Tibial nerve (tissue), 4 donors: ENCODE measurements at regions not wholly inside any gene's neighbourhood (a gene's known extent, or its start where the extent isn't known, plus 50 kb on each side); places are given as distances from the start of the nearest gene placed in this dataset.

Experiments used
- EP300 ChIP-seq, 2 donors: sonication (generic); formaldehyde crosslinking; IDR thresholded peaks; one replicate each; pipeline ENCODE4 v1.6.1; 2017; ENCODE audit warnings: antibody characterized with exemption in 2 of 2, mild to moderate bottlenecking in 1 of 2
- POLR2A ChIP-seq, 2 donors: fragments of 450-650 bp; IDR thresholded peaks; one replicate each; pipeline ENCODE4 v1.6.1; 2017; ENCODE audit warnings: antibody characterized with exemption in 2 of 2, mild to moderate bottlenecking in 2 of 2, moderate library complexity in 2 of 2
- TF ChIP-seq, protein P1 (sequence below), 5 experiments: fragments of 200-600 bp in 3 of 5; fragments of 450-650 bp in 2 of 5; sonication (generic) in 3 of 5; IDR thresholded peaks; one replicate each; pipeline ENCODE4 v1.5.1; 2016 to 2019; ENCODE audit warnings: antibody characterized with exemption in 5 of 5, mild to moderate bottlenecking in 3 of 5, moderate library complexity in 2 of 5

DNA sequence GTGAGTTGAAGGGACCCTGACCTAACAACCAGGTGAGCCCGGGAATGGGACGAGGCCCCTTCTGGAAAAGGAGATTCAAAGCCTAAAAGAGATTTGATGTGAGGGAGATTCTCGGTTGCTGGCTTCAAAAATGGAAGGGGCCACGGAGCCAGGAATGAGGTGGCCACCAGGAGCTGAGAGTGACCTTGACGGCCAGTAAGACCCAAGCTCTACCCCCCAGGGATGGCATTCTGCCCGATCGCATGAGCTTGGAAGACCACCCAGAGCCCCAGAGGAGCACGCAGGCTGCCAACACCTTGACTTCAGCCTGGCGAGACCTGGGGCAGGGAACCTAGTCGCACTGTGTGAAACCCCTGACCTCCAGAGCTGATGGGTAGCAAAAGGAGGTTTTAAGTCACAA is 163.9 kb downstream of the BMP7 start:
- TF ChIP-seq, protein P1, sequence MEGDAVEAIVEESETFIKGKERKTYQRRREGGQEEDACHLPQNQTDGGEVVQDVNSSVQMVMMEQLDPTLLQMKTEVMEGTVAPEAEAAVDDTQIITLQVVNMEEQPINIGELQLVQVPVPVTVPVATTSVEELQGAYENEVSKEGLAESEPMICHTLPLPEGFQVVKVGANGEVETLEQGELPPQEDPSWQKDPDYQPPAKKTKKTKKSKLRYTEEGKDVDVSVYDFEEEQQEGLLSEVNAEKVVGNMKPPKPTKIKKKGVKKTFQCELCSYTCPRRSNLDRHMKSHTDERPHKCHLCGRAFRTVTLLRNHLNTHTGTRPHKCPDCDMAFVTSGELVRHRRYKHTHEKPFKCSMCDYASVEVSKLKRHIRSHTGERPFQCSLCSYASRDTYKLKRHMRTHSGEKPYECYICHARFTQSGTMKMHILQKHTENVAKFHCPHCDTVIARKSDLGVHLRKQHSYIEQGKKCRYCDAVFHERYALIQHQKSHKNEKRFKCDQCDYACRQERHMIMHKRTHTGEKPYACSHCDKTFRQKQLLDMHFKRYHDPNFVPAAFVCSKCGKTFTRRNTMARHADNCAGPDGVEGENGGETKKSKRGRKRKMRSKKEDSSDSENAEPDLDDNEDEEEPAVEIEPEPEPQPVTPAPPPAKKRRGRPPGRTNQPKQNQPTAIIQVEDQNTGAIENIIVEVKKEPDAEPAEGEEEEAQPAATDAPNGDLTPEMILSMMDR (IDR thresholded peaks at IDR 0.05): no peak
- TF ChIP-seq POLR2A (IDR thresholded peaks at IDR 0.05): no peak
- TF ChIP-seq EP300 (IDR thresholded peaks at IDR 0.05): no peak
